ENCODE measurements at regions not wholly inside any gene's neighbourhood (a gene's known extent, or its start where the extent isn't known, plus 50 kb on each side); places are given as distances from the start of the nearest gene placed in this dataset.
A peak's percentile ranks its signal among the peaks of the same experiment; 100 is the strongest.
"Not testable (repeated sequence)": the region's sequence is repeated elsewhere in the genome, so short reads cannot be mapped to it uniquely, and the experiment has no call there.

GRCh38 chr11:29056487-29056886 lies 948.3 kb downstream of the METTL15 start:
- DNase-seq; ATAC-seq; intact Hi-C loops (cut with DNase I): not testable (repeated sequence)

- DNase-seq (no peak), ATAC-seq (no peak)
- intact Hi-C loops (cut with DNase I): no loop called here
Observed at GRCh38 chr11:29051935-29052334, 943.7 kb downstream of the METTL15 start.

- intact Hi-C loops (cut with DNase I); ATAC-seq; DNase-seq: not testable (repeated sequence)
Observed at GRCh38 chr11:29050962-29051361, 942.8 kb downstream of the METTL15 start.

- intact Hi-C loops (cut with DNase I): no loop called here
- no peak for DNase-seq
- no peak for ATAC-seq
Observed at GRCh38 chr11:29040489-29040888, 932.3 kb downstream of the METTL15 start.

GRCh38 chr11:29032384-29033149 lies 924.4 kb downstream of the METTL15 start:
- intact Hi-C loops (cut with DNase I): no loop called here
- DNase-seq (no peak), ATAC-seq (no peak)

- intact Hi-C loops (cut with DNase I): no loop called here
- no peak for DNase-seq
- ATAC-seq: no peak
Observed at GRCh38 chr11:29029452-29029851, 921.3 kb downstream of the METTL15 start.

- intact Hi-C loops (cut with DNase I): no loop called here
- ATAC-seq (no peak), DNase-seq (no peak)
Observed at GRCh38 chr11:29027436-29027835, 919.2 kb downstream of the METTL15 start.

- intact Hi-C loops (cut with DNase I): no loop called here
- ATAC-seq: no peak
- no peak for DNase-seq
Observed at GRCh38 chr11:29026286-29026685, 918.1 kb downstream of the METTL15 start.

GRCh38 chr11:29025001-29025400 lies 916.8 kb downstream of the METTL15 start:
- DNase-seq: no peak
- intact Hi-C loops (cut with DNase I): no loop called here
- no peak for ATAC-seq

GRCh38 chr11:29024386-29024785 lies 916.2 kb downstream of the METTL15 start:
- intact Hi-C loops (cut with DNase I): no loop called here
- ATAC-seq (no peak), DNase-seq (no peak)

- DNase-seq (no peak), ATAC-seq (no peak)
- intact Hi-C loops (cut with DNase I): no loop called here
Observed at GRCh38 chr11:29023761-29024160, 915.6 kb downstream of the METTL15 start.

GRCh38 chr11:29022676-29023075 lies 914.5 kb downstream of the METTL15 start:
- no peak for ATAC-seq
- intact Hi-C loops (cut with DNase I): no loop called here
- DNase-seq: no peak

- ATAC-seq: no peak
- DNase-seq: no peak
- intact Hi-C loops (cut with DNase I): no loop called here
Observed at GRCh38 chr11:29019960-29020683, 911.9 kb downstream of the METTL15 start.

GRCh38 chr11:29018631-29019030 lies 910.4 kb downstream of the METTL15 start:
- intact Hi-C loops (cut with DNase I): no loop called here
- DNase-seq (no peak), ATAC-seq (peak in 1 of 2 donors; percentile 68)

- ATAC-seq (no peak), DNase-seq (no peak)
- intact Hi-C loops (cut with DNase I): no loop called here
Observed at GRCh38 chr11:29017941-29018340, 909.8 kb downstream of the METTL15 start.

GRCh38 chr11:29012507-29012906 lies 904.3 kb downstream of the METTL15 start:
- intact Hi-C loops (cut with DNase I): no loop called here
- DNase-seq: no peak
- ATAC-seq: no peak

- intact Hi-C loops (cut with DNase I): no loop called here
- no peak for ATAC-seq
- no peak for DNase-seq
Observed at GRCh38 chr11:29009426-29009825, 901.2 kb downstream of the METTL15 start.

GRCh38 chr11:29008481-29008880 lies 900.3 kb downstream of the METTL15 start:
- ATAC-seq: no peak
- intact Hi-C loops (cut with DNase I): no loop called here

GRCh38 chr11:29006668-29007067 lies 898.5 kb downstream of the METTL15 start:
- DNase-seq (no peak), ATAC-seq (no peak)
- intact Hi-C loops (cut with DNase I): no loop called here

More at GRCh38 chr11:29008481-29008880, 900.3 kb downstream of the METTL15 start:
- no peak for DNase-seq

- DNase-seq: no peak
- ATAC-seq: no peak
- intact Hi-C loops (cut with DNase I): no loop called here
Observed at GRCh38 chr11:29005401-29005980, 897.3 kb downstream of the METTL15 start.
